SJCRH30 (cell line): ENCODE measurements at regions not wholly inside any gene's neighbourhood (a gene's known extent, or its start where the extent isn't known, plus 50 kb on each side); places are given as distances from the start of the nearest gene placed in this dataset.

ENCODE experiments used
- DNase-seq, 2 experiments: peaks; one replicate each; pipeline ENCODE4 v3.0.0-alpha.2; 2015 to 2020
- H3K27ac ChIP-seq: fragments of 250-450 bp; sonication (Bioruptor Pico); 2 replicates; pipeline ENCODE4 v1.5.1; 2020; ENCODE audit warnings: mild to moderate bottlenecking, moderate library complexity
- H3K27me3 ChIP-seq: fragments of 250-450 bp; sonication (Bioruptor Pico); 2 replicates; pipeline ENCODE4 v1.5.1; 2020; ENCODE audit warnings: mild to moderate bottlenecking, moderate library complexity
- H3K36me3 ChIP-seq: fragments of 250-450 bp; sonication (Bioruptor Pico); 2 replicates; pipeline ENCODE4 v1.5.1; 2020; ENCODE audit warnings: mild to moderate bottlenecking, moderate library complexity
- H3K4me1 ChIP-seq: fragments of 250-450 bp; sonication (Bioruptor Pico); 2 replicates; pipeline ENCODE4 v1.5.1; 2020; ENCODE audit warnings: mild to moderate bottlenecking, moderate library complexity
- H3K4me3 ChIP-seq: fragments of 250-450 bp; sonication (Bioruptor Pico); 2 replicates; pipeline ENCODE4 v1.5.1; 2020; ENCODE audit warnings: mild to moderate bottlenecking, moderate library complexity
- H3K9me3 ChIP-seq: fragments of 250-450 bp; sonication (Bioruptor Pico); replicated peaks from 2 replicates; pipeline ENCODE4 v1.5.1; 2020; ENCODE audit warnings: mild to moderate bottlenecking, moderate library complexity

DNA sequence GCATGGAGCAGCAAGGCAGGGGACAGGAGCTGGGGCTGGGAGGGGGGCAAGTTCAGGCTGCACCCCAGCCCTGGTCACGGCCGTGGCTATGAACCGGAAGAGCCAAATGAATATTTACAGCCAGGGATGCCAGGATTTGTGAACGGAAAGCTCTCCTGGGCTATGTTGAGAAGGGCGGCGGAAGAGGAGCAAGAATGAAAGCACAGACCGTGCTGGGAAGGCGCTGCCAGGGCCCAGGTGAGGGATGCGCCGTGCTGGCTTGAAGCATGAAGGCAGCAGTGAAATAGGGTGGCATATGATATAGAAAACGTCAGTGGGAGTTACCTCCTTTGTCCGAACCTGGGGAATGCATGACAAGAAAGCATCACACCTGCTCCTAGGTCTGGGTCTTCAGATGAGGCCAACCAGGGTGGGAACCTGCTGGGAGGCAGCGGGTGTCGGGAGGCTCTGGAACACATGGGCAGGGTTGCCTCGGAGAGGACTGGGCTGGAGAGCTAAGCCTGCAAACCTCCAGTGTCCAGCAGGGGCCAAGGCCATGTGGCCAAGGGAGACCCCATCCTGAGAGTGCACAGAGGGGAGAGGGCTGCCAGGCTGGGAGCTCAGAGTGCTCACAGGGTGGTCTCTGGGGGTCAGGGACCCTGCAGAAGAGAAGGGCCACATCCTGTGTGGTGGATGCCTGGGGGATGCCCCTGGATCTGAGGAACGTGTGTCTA lies 120.6 kb upstream of the TCERG1L start:
- H3K27ac ChIP-seq: no peak overlapping the region
- no peaks in the 10 kb centered on the region for H3K4me1 ChIP-seq
- H3K4me3 ChIP-seq: no peak overlapping the region
- no peaks in the 10 kb centered on the region for H3K36me3 ChIP-seq
- H3K9me3 ChIP-seq: no peaks in the 10 kb centered on the region
- no peaks in the 10 kb centered on the region for H3K27me3 ChIP-seq
- DNase-seq: no peak

DNA sequence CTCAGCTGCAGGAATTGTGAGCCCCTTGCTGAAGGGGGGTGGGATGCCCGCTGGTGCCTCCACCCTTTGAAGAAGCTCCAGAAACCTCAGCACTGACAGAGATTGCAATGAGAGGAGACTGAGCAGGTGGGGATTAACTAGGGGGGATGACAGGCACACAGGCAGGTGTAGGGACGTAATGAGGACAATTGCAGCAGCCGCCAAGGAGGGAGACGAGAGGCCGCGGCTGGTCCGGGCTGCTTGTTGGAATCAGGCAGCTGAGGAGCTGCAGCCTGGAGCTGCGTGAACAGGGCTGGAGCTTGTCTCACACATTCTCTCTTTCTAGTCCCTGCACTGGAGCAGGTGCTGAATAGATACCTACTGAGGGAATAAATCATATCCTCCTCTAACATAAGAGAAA lies 122.0 kb upstream of the TCERG1L start:
- no peaks in the 10 kb centered on the region for H3K4me1 ChIP-seq
- DNase-seq: no peak
- H3K36me3 ChIP-seq: no peaks in the 10 kb centered on the region
- H3K27ac ChIP-seq: no peak overlapping the region
- no peak overlapping the region for H3K4me3 ChIP-seq
- no peaks in the 10 kb centered on the region for H3K27me3 ChIP-seq
- H3K9me3 ChIP-seq: no peaks in the 10 kb centered on the region

GRCh38 chr10:131435232-131435631 lies 123.7 kb upstream of the TCERG1L start:
- Histone ChIP-seq H3K36me3 (no peaks in the 10 kb centered on the region), H3K27ac (no peak overlapping the region), H3K4me3 (no peak overlapping the region), H3K4me1 (no peaks in the 10 kb centered on the region), H3K27me3 (no peaks in the 10 kb centered on the region), H3K9me3 (no peaks in the 10 kb centered on the region)
- no peak for DNase-seq

DNA sequence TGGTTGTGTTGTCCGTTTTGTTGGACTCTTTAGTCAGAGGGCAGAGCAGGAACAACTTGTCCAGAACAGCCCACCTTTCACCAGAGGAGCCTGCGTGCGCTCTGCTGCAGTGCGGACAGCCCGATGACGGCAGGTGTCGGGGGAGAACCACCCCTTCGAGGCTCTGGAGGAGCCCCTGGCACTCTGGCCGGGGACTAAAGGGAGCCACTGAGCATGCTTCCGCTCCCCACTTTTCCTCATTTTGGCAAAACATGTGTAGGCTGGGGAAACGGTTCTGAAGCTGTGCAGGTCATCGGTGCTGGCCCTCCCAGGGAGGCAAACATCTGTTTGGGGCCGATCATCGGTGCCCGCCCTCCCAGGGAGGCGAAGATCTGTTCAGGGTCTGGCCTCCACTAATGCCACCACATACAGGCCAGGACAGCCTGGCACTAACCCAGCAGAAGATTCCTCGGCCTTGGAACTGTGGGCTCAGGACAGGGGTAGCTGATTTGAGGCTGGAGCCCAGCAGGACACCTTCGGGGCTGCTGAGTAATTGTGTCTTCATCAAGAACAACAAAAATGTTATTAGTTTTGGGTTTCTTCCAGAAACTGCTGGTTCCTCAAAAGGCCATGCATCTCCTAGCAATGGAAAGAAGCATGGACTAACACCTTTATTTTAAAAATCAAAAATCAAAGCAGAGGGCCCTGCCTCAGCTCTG lies 124.4 kb upstream of the TCERG1L start:
- Histone ChIP-seq H3K27me3 (no peaks in the 10 kb centered on the region), H3K4me1 (no peaks in the 10 kb centered on the region), H3K9me3 (no peaks in the 10 kb centered on the region), H3K4me3 (no peak overlapping the region), H3K36me3 (no peaks in the 10 kb centered on the region), H3K27ac (no peak overlapping the region)
- DNase-seq: no peak

GRCh38 chr10:131436458-131436857 lies 124.9 kb upstream of the TCERG1L start:
- Histone ChIP-seq H3K27ac (no peak overlapping the region), H3K36me3 (no peaks in the 10 kb centered on the region), H3K9me3 (no peaks in the 10 kb centered on the region), H3K4me3 (no peak overlapping the region), H3K27me3 (no peaks in the 10 kb centered on the region), H3K4me1 (no peaks in the 10 kb centered on the region)
- no peak for DNase-seq

DNA sequence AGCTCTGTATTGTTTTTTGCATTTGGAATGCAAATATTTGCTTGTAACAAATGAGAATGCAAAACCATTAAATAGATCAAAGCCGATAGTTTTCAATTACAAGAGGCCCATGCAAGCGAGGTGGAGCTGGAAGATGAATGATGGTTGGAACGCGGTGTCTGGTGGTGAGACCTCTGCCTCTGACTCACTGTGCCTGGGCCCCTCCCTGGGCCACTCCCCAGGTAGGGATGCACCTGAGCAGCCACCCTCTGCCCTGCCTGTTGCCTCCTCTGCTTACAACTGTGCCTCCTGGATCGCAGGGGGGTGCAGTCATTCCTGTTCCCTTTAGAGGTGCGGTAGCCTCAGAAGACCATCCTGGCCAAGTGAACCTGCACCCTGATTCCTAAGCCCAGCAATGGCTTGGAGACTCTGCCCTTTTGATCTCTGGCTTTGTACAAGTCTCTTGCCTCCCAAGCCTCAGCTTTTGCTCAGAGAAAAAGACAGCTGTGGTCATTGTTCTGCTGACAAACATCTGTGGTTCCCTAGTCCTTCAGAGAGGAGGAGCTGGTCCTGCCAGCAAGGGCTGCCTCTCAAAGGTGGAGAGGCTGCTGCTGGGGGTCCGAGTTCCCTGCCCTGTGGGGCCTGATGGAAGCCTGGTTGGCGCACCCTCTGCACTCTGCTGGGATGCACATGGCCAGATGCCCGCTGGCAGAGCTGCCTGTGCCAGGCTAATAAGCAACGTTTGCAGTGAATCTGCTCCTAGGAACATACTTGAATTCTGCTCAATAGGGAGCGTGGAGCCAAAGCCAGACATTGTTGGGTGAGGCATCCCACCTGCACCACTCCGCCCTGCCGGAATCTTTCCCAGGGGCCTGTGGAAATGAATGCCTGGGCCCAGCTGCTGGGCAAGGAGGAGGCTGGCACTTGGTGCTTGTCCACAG lies 126.3 kb upstream of the TCERG1L start:
- no peaks in the 10 kb centered on the region for H3K36me3 ChIP-seq
- H3K4me1 ChIP-seq: no peaks in the 10 kb centered on the region
- DNase-seq: no peak
- no peak overlapping the region for H3K27ac ChIP-seq
- no peaks in the 10 kb centered on the region for H3K27me3 ChIP-seq
- H3K9me3 ChIP-seq: no peaks in the 10 kb centered on the region
- H3K4me3 ChIP-seq: no peak overlapping the region

DNA sequence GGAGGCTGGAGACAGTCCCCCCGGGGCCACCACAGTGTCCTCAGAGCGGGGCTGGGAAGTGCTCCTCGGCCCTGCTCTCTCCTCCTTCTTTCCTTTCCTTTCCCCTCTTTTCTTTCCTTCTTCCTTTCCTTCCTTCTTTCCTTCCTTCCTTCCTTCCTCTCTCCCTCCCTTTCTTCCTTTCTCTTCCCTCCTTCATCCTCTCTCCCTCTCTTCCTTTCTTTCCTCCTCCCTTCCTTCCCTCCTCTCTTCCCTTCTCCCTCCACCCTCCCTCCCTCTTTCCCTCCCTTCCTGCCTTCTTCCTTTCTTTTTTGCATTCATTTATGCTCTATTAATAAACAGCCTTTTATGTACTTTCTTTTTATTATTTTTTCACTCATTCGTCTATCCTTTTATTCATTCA lies 127.1 kb upstream of the TCERG1L start:
- Histone ChIP-seq H3K9me3 (no peaks in the 10 kb centered on the region), H3K27me3 (no peaks in the 10 kb centered on the region), H3K4me1 (no peaks in the 10 kb centered on the region), H3K4me3 (no peak overlapping the region), H3K36me3 (no peaks in the 10 kb centered on the region), H3K27ac (no peak overlapping the region)
- DNase-seq: no peak

DNA sequence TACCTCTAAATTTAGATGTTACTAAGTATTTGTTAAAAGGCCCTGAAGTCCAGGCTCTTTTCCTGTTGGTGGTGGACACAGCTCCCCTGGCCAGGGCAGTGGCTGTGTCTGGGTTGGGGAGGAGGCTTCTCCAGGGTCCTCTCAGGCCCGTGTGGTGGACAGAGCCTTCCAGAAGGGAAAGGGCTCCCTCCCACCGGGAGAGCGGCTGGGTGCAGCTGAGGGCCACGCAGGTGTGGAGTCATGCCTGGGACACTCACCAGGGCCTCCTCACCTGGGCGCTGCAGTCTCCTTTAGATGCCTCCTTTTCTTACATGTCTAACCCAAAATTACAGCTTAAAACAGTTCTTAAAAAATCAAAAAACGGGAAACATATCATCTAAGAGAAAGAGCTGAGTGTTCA lies 128.2 kb upstream of the TCERG1L start:
- H3K36me3 ChIP-seq: no peaks in the 10 kb centered on the region
- H3K27me3 ChIP-seq: no peaks in the 10 kb centered on the region
- no peaks in the 10 kb centered on the region for H3K9me3 ChIP-seq
- H3K27ac ChIP-seq: no peak overlapping the region
- no peak overlapping the region for H3K4me3 ChIP-seq
- no peaks in the 10 kb centered on the region for H3K4me1 ChIP-seq
- DNase-seq: no peak

GRCh38 chr10:131440405-131441360 lies 129.2 kb upstream of the TCERG1L start:
- H3K36me3 ChIP-seq: no peaks in the 10 kb centered on the region
- no peaks in the 10 kb centered on the region for H3K4me1 ChIP-seq
- H3K9me3 ChIP-seq: no peaks in the 10 kb centered on the region
- H3K4me3 ChIP-seq: no peak overlapping the region
- no peak overlapping the region for H3K27ac ChIP-seq
- H3K27me3 ChIP-seq: no peaks in the 10 kb centered on the region
- DNase-seq: no peak

DNA sequence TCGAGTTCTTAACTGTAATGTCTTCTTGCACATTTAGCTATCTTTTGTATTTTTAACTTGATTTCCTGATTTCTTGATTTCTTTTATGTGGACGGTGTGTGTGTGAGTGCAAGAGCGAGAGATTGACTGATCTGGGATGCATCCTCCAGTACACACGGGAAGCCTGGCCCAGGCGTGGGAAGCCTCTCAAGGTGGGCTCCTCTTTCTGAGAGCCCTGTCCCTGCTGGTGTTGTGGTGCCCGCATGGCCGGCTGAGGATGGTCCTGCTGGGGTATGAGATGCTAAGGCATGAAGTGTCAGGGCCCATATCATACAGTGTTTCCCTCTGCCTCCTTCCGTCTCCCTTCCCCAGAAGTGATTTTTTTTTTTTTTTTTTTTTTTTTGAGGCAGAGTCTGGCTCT lies 130.8 kb upstream of the TCERG1L start:
- no peak for DNase-seq
- H3K9me3 ChIP-seq: no peaks in the 10 kb centered on the region
- H3K4me1 ChIP-seq: no peaks in the 10 kb centered on the region
- no peaks in the 10 kb centered on the region for H3K36me3 ChIP-seq
- no peaks in the 10 kb centered on the region for H3K27me3 ChIP-seq
- no peak overlapping the region for H3K27ac ChIP-seq
- H3K4me3 ChIP-seq: no peak overlapping the region

GRCh38 chr10:131444286-131444685 lies 132.8 kb upstream of the TCERG1L start:
- Histone ChIP-seq H3K27ac (no peak overlapping the region), H3K27me3 (no peaks in the 10 kb centered on the region), H3K9me3 (no peaks in the 10 kb centered on the region), H3K36me3 (no peaks in the 10 kb centered on the region), H3K4me3 (no peak overlapping the region), H3K4me1 (no peaks in the 10 kb centered on the region)
- DNase-seq: no peak

DNA sequence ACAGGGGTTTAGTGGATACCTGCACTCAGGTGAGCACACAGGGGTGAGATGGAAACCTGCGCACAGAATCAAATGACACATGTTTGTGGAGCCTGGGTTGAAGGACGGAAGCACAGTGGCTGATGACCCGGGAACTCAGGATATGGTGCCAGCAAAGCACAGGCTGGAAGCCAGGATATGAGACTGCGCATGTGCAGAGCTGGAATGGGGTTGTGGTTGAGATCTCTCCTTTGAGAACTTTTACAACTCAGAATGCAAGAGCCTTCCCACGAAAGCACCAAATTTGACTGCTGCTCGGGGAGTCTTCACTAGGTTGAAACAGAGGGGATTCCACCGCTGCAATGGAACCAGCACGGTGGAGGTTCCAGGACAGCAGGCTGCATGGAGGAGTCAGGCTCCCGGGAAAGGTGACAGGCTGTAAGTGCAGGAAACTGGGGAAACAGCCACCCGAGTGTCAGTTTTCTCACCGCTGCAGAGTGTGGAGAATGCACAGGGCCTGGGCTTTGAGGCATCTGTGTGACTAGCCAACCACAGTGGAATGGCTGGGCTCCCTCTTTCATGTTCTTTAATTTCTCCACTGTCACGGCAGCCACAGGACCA lies 133.4 kb upstream of the TCERG1L start:
- H3K36me3 ChIP-seq: no peaks in the 10 kb centered on the region
- no peak overlapping the region for H3K27ac ChIP-seq
- H3K4me3 ChIP-seq: no peak overlapping the region
- no peaks in the 10 kb centered on the region for H3K4me1 ChIP-seq
- DNase-seq: no peak
- H3K27me3 ChIP-seq: no peaks in the 10 kb centered on the region
- no peaks in the 10 kb centered on the region for H3K9me3 ChIP-seq

DNA sequence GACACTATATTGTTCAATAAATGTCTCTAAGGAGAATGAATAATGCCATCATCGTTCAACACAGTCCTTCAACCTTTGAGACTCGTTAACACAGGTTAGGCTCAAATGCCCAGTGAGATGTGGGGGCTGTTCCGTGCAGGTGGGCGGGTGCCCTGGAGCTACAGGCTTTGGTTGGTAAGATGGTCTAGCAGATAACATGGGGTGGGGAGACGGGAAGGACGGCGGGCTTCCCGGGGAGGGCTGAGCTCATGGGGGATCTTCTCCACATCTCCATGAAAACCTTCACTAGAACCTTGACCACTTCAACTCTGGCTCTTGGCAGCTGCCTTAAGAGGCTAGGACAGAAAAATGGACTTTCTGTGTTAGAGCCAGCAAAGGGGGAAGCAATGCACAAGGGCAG lies 134.1 kb upstream of the TCERG1L start:
- no peaks in the 10 kb centered on the region for H3K27me3 ChIP-seq
- H3K36me3 ChIP-seq: no peaks in the 10 kb centered on the region
- no peak for DNase-seq
- H3K4me3 ChIP-seq: no peak overlapping the region
- no peaks in the 10 kb centered on the region for H3K4me1 ChIP-seq
- no peaks in the 10 kb centered on the region for H3K9me3 ChIP-seq
- no peak overlapping the region for H3K27ac ChIP-seq

- Histone ChIP-seq H3K9me3 (no peaks in the 10 kb centered on the region), H3K27ac (no peak overlapping the region), H3K27me3 (no peaks in the 10 kb centered on the region), H3K4me3 (no peak overlapping the region), H3K4me1 (no peaks in the 10 kb centered on the region), H3K36me3 (no peaks in the 10 kb centered on the region)
- DNase-seq: no peak
These were observed 134.7 kb upstream of the TCERG1L start for GRCh38 chr10:131446171-131446570.
